ENCODE measurements at regions not wholly inside any gene's neighbourhood (a gene's known extent, or its start where the extent isn't known, plus 50 kb on each side); places are given as distances from the start of the nearest gene placed in this dataset.

DNA sequence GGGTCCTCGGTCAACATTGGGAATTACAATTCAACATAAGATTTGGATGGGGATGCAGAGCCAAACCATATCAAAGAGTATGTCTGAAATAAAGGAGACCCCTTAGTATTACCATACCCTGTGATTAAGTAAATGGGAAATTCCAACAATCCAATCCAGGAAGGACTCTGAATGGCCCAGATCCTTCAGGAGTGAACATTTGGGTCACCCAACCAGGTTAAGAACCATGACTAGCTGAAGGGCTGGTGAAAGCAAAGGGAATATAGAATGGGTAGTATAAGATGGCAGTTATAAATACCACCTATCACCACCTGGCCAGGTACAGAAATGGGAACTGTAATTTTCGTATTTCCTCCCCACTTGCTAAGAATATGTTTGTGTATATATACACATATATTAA, 114.4 kb upstream of the CCDC196 start:
- TF ChIP-seq RARB (CRISPR knock-in tag; IDR thresholded peaks at IDR 0.05) (no peak), ZFP3 (CRISPR knock-in tag; IDR thresholded peaks at IDR 0.05) (no peak)
- TF ChIP-seq, protein P1, sequence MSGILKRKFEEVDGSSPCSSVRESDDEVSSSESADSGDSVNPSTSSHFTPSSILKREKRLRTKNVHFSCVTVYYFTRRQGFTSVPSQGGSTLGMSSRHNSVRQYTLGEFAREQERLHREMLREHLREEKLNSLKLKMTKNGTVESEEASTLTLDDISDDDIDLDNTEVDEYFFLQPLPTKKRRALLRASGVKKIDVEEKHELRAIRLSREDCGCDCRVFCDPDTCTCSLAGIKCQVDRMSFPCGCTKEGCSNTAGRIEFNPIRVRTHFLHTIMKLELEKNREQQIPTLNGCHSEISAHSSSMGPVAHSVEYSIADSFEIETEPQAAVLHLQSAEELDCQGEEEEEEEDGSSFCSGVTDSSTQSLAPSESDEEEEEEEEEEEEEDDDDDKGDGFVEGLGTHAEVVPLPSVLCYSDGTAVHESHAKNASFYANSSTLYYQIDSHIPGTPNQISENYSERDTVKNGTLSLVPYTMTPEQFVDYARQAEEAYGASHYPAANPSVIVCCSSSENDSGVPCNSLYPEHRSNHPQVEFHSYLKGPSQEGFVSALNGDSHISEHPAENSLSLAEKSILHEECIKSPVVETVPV (CRISPR knock-in tag; IDR thresholded peaks at IDR 0.05), result no peak

Measured in SK-N-SH treated with all-trans-retinoic acid at 6 μM for 48 hours (cell line).